Activated CD4-positive, alpha-beta T cell treated with anti-CD3 and anti-CD28 coated beads for 4 hours (primary cell): ENCODE measurements at regions not wholly inside any gene's neighbourhood (a gene's known extent, or its start where the extent isn't known, plus 50 kb on each side); places are given as distances from the start of the nearest gene placed in this dataset.
"Not testable (repeated sequence)": the region's sequence is repeated elsewhere in the genome, so short reads cannot be mapped to it uniquely, and the experiment has no call there.

Experiments used
- DNase-seq, 2 donors: peaks; one replicate each; pipeline ENCODE4 v3.0.0-alpha.2; 2020

DNA sequence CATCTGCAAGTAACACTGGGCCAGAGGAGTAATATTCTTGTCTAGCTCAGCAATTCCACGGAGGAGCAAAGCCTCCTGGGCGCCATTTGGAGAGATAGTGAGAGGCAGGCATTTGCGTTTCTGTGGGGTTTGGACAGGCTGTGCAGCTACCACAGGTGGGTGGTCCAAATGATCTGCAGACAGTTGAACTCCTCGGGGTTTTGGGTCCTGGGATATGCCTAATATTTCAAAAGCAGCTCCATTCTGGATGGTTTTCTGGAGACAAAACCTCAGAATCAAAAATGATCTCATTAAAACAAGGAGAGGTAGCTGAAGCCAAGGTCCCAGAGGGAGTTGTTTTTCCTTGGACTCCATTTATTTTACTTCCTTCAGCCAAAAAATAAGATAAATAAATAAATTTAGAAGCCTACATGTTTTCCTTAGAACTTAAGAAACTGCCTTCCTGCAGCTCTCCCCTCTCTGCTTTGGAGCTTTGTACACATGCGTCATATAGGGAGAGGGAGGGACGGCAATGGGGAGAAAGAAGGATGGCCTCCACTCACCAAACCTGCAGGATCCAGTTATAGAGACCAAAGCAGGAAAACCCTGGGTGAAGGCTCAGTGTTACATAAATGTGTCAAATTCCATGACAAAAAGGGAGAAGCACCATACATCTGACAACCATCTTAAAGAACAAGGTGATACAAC lies 227.3 kb upstream of the DAAM1 start:
- no peak for DNase-seq

DNA sequence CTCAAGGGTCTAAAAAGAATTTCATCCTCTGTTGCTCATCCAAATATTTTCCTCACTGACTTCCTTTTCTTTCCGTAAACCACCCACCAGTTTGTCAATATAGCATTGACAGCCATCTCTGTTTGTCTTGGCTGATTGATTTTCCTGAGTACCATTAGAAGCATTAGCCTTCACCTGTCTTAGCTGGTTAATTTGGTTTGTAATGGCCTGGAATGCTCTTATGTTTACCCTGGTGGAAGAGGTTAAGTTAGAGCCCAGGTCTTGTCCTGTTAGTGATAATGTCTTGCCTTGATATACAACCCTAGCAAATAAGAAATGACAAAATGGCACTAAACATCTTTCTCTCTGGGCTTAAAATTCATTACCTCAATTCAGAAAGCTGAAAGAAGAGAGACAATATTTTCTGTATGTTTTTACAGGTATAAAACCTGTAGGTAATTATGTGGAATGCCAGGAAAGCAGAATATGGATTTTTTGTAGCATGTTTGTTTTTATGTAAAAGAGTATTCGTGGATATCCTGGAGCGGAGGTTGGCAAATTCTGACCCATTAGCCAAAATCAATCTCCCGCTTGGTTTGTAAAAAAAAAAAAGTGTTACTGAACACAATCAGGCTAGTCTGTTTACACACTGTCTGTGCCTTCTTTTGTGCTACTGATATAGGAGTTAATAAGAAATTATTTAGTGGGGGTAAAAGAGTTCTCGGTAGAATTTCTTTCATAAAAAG lies 224.4 kb upstream of the DAAM1 start:
- DNase-seq = no peak

DNA sequence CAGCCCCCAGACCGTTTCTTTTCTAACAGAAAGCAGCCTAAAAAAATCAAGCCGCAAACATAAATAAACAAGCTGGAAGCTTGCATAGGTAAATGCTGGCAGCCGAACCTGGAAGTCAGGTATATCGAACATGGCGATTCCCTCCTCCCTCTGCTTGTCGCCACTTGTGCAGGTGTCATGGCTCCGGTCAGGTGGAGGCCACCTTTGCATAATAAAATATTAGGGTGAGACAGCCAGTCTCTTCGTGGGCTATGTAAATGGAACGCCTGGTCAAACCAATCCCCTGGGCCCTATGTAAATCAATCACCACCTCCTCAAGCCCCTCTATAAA lies 223.9 kb upstream of the DAAM1 start:
- DNase-seq = no peak

DNA sequence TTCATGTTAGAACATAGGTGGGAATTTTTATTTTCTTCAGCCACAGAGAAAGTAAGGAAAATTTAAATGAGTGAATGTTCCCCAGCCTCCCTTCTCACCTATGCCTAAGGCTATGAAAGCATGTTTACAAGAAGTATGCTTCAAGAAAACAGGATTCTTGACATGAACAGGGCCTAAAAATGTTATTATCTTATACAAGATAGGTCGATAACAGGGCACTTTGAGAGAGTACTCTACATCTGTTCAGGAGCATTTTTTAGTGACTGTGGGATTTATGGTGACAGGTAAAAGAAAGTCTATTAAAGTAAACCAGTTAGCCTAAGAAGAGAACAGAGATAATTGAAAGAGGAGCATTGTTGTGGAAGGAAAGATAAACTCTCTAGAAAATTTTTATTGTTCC lies 222.9 kb upstream of the DAAM1 start:
- DNase-seq = no peak

DNA sequence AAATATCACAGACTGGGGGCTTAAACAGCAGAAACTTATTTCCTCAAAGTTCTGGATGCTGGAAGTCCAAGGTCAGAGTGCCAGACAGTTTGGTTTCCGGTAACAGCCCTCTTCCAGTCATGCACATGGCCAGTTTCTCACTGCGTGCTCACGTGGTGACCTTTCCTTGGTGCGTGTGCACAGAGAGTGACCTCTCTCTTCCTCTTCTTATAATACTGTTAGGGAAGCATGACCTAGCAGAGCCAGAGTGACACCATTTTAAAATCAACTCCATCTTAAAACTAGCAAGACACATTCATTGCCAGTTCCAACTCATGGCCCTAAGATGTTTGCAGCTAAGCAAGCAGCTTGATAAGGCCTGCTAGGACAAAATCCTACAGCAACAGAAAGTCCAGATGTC lies 221.5 kb upstream of the DAAM1 start:
- DNase-seq = no peak

DNA sequence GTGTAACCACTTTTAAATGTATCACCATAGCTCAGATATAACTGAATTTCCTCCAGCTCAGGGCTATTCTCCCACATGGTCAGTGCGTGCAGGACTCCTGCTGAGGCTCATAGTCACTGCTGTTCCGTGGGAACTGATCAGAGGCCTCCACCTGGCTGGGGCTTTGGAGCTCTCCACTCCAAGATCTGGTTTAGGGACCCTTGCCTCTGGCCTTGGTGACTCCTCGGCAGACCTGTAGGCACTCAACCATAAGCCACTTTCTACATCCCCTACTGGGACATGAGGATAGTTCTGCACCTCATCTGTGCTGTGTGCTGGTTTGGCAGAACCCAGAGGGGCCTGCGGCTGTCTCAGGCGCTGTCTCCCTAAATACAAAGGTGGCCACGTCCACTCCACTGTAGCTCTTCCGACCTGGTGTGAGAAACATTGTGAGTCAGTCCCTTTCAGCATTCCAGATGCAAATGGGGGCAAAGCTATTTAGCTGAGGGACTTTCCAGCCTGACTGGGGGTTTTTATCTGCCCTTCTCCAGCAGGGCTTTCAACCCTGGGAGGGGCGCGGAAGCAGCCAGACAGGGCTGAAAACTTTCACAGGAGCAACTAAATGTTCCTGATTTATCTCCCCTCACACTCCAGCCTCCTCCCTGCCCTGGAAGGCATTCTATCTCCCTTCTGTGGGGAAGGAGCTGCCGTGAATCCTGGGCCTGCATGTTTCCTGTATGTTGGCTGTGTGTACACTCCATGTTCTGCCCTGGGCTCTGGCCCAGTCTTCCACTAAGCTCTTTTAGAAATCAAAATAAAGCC lies 218.3 kb upstream of the DAAM1 start:
- no peak for DNase-seq

DNA sequence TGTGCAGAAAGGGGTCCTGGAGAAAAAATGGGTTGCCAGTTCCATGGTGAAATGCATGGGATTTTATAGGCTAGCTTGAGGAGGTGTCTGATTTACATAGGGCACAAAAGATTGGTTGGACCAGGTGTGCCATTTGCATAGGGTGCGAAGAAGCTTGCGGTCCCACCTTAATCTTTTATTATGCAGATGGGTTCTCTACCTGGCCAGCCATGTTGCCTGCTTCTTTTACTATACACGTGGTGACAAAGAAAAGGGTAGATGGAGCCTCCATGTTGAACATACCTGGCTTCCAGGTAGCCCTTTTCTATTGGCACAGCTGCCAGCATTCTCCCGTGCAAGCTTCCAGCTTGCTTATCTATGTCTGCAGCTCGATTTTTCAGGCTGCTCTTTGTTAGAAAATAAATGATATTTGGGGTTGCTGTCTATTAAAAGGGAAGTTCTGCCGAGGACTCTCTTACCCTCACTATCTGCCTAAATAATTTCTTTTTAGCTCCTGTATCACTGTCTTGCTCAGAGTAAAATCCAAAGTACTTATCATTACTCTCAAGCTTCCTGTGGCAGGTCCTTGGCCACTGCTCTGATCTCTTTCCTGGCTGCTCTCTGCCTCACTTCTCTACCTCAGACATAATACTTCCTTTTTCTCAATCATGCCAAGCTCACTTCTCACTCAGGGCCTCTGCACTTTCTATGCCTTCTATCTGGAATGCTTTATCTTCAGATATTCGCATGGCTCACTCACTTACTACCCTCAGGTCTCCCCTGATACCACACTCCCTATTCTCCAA lies 216.0 kb upstream of the DAAM1 start:
- no peak for DNase-seq

DNA sequence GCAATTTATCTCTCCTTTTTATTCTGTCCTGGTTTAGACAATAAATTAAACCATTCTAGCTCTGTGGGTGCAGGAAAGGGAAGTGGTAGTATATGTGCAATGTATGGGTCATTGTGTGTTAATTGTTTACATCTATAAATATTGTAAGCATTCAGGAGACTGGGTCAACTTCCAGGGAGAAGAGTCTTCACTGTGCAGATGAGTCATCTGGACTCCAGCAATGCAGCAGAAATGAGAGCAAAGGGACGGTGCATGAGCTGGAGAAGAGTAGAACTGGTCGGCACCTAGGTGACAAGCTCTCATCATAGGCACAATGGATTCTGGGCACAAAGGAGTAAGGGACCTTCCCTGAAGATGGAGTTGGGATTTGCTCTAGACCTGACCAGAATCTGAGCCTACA lies 211.1 kb upstream of the DAAM1 start:
- no peak for DNase-seq

DNA sequence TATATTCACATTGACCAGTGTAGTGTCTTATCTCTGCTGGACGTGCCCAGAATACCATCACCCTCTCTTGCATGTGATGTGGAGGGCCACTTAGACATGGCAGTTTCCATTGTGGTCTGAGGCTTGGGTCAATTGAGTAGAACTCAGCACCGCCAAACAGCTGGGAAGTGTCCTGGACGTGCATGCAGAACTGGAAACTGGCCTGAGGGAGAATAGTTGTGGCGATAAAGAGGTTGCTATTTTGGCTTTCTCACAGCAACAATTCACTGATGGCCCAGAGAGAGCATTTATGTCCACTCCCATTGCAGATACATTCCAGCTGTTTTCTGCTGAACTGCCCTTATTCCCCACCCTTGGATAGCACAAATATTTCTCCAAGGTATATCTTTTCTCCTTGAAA lies 210.1 kb upstream of the DAAM1 start:
- no peak for DNase-seq

DNA sequence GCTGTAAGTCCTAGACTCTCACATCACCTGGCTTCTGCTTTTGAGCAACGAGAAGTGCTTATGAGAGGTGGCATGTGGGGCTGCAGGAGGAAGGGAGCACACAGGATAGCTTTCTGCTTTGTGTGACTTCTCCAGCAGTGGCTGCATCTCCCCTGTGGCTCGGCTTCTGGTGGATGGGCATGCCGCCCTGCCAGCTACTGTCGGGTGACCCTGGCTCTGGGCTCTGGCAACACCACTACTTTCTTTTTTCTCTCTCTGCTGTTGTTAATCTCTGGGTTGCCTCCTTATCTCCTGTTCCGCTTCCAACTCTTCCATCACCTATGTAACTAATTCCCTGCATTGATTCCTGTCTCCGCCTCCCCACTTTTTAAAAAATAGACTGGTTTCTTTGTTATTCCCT lies 209.1 kb upstream of the DAAM1 start:
- DNase-seq = no peak

DNA sequence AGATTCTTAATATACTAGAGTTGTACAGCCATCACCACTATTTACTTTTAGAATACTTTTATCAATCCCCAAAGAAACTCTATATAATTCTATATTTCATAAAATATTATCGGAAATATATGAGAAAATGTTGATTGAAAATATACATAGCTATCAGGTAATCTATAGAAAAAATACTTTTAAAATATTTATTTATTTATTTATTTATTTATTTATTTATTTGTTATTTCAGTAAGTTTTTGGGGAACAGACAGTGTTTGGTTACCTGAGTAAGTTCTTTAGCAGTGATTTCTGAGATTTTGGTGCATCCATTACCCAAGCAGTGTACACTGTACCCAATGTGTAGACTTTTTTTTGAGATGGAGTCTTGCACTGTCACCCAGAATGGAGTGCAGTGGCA lies 206.6 kb upstream of the DAAM1 start:
- no peak for DNase-seq

DNA sequence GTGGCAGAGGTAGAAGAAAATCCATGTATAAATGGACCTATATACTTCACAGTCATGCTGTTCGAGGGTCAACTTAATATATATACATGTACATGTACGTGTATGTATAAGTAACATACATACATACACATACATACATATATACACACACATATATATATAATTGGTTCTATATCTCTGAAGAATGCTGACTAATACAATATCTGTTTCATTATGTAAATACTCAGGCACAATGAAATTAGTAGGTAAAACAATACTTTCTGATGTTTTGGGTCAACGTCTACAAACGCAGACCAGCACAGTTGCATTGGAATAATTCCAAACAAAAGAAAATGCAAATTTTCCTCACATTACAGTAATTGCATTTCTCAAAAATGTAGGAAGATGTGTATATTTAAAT lies 202.7 kb upstream of the DAAM1 start:
- DNase-seq = no peak

DNA sequence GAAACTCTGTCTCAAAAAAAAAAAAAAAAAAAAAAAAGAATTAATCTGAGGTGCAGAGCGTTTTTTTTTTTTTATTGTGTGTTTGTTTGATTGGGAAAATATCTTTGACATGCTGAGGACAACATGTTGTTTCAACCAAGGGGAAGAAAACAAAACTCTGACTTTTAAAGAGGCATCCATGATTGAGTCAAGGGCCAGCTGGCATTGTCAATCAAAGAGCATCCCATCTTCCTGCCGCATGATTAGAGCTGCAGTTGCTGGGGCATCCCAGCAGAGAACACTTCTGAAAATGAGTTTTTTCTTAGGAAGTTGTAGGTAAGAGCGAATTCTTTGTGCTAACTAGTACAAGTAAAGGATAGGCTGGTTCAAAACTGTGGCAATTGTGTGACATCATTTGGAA lies 200.9 kb upstream of the DAAM1 start:
- no peak for DNase-seq

DNA sequence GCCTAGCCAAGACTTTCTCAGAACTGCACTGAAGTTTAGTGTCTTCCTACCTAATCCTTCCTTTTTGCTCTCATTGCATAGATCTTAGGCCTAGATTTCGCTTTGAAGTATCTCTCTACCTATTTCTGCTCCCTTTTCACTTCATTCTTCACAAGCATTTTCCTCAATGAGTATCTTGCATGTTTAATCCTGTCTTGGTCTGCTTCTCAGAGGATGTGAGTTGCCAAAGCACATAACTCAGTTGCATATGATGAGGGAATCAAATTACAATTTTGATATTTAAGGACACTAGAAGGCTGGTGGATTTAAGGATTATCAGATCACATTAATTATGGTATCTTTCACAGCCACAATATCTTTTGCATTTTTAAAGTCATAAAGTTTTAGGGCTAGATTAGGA lies 195.5 kb upstream of the DAAM1 start:
- no peak for DNase-seq

DNA sequence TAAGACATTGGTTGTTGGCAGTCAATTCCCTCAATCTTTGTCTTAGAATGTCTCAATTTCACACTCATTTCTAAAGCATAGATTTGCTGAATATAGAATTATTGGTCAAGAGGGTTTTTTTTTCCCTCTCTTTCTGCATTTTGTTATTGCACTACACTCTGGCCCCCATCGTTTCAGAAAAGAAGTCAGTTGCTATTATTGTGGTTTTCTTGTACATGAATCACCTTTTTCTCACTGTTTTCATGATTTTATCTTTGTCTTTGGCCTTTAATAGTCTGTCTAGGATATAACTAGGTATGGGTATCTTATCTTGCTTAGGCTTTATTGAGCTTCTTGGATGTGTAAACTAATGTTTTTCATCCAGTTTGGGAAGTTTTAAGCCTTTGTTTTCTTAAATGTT lies 194.3 kb upstream of the DAAM1 start:
- no peak for DNase-seq

DNA sequence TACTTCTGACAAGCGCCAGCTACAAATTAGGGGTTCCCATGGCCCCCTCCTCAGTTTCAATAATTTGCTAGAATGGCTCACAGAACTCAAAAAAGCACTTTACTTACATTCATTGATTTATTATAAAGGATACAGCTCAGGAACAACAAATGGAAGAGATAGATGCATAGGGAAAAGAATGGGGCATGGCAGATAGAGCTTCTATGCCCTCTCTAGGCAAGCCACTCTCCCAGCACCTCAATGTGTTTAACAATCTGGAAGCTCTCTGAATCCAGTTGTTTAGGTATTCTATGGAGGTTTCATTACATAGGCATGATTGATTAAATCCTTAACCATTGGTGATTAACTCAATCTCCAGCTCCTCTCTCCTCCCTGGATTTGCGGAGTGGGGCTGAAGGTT lies 184.5 kb upstream of the DAAM1 start:
- DNase-seq = no peak

DNA sequence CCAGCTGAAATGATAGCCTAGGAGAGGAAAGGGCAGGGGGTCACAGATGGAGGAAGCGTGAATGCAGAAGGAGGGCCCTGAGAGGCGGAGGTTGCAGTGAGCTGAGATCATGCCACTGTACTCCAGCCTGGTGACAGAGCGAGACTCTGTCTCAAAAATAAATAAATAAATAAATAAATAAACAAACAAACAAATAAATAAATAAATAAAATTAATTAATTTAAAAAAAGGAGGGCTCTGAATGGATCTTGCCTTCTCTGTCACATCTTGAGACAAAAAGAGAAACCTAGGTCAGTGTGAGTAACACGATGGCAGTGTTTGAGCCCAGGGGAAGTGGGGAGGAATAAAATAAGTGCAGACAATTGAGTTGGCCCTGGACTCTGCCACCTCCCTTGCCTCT lies 182.3 kb upstream of the DAAM1 start:
- not testable (repeated sequence) for DNase-seq

DNA sequence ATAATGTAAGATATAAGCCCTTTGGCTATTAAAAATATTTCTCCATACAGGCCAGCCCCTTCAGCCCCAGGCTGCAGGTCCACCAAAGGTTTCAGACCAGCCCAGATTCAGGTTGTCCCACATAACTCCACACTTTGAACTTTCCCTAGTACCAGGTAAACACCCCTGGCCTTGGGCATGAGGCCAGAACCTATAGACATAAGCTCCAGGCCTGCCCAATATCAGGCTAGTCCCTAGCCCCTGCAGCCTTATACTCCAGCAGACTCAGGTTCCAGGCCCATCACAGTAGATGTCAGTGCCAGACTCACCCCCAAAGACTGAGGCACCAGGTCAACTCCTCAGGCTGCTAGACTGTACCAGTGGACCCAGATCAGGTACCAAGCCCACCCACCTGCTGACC lies 178.5 kb upstream of the DAAM1 start:
- no peak for DNase-seq

DNA sequence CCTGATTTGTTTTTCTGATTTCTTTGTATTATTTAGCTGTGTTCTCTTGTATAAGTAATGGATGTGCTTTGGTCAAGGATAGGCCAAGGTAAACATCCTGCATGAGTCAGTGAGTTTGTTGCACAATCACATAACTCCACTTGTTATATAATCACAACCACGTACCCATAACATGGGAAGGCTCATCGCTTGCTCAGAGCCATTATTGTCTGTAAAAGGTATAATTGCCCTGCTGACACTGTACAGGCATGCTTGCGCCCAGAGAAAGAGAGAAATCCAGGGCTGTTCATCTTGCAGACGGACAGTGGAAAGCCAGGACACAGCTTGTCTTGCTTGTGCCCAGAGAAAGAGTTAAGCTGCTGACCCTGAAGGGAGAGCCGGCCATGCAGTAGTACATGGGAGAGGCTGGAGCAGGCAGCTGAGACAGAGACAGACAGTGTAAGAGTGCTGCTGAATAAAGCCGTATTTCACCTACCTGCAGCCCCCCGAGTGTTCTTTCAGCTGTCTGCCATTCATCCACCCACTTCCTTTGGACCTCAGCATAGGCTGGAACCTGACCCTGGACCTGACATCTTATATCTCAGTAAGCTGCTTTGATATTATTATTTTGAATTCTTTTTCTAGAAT lies 174.7 kb upstream of the DAAM1 start:
- DNase-seq = no peak

DNA sequence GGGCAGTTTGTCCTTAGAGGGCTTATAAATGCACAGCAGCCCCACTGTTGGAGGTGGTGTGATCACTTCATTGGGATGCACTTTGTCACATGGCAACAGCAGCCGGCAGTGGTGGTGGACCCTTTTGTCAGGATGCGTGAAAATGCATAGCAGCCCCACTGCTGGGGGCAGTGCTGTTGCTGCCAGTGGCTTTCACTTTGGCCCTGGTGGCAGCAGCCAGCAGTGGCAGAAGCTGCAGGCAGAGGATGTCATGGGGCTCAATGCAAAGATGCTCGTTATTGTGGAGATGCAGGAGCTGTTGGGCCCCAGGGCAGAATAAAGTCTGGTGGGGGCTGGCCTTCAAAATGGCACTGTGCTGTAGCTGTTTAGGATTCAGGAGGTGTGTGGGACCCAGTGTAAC lies 173.0 kb upstream of the DAAM1 start:
- DNase-seq = no peak

DNA sequence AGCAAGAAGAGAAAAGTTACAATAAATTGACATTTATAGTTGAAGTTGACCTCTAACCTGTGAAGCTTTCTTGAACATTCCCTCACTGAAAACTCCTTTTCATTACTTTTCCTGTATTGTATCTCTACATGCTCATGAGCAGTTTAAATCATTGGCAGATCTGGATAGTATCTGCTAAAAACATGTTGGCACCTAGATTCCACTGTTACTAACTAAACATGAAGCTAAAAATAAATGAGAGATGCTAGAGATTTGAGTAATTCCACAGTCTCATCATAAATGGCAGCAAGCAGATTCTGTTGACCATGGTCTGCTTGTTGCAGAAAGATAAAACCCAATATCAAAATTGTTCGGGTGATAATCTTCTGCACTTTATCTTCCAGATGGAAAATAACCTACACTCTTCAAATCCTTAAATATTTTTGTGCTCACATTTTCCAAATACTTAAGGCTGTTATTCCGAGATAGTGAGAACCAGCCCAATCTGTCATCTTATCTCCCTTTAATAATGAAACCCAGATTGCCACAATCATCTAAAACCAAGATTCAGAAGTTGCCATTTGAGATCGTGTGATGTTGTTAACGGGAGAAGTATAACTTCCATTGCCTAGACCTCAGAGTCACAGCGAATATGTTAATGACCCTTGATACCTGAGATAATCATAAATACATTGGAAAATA lies 171.0 kb upstream of the DAAM1 start:
- DNase-seq = no peak

DNA sequence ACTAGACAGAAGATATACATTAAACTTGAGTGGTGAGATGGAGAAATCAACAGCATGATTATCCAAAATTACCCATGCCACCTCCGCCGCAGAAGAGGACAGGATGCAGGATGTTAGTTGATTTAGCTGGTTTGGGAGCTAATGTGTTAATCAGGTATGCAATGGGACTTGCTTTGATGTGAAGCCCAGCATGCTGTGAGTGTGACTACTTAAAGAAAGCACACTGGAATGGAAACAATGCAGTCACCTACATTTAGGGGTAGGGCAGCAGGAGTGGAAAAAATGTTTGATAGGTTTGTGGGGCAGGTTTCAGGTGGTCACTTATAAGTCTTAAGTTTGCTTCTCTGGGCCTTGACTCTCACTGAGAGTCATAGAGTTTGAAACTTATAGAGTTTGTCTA lies 170.0 kb upstream of the DAAM1 start:
- DNase-seq = no peak
